Panc1 (cell line): ENCODE measurements at regions not wholly inside any gene's neighbourhood (a gene's known extent, or its start where the extent isn't known, plus 50 kb on each side); places are given as distances from the start of the nearest gene placed in this dataset.

Experiments
- TCF7L2 ChIP-seq: IDR thresholded peaks from 2 replicates; pipeline ENCODE4 v1.6.1; 2011; ENCODE audit warnings: mild to moderate bottlenecking, low read depth, low read length, inconsistent platforms
- TF ChIP-seq, protein P1 (sequence below): fragments of 450-650 bp; IDR thresholded peaks from 2 replicates; pipeline ENCODE4 v1.5.1; 2017; ENCODE audit warnings: mild to moderate bottlenecking
- TF ChIP-seq, protein P2 (sequence below), 2 experiments: IDR thresholded peaks; 2 replicates each; pipeline ENCODE4 v1.6.1; 2011 to 2012; ENCODE audit warnings: low read depth in 2 of 2, control low read depth in 1 of 2, low read length in 1 of 2, mild to moderate bottlenecking in 1 of 2, moderate library complexity in 1 of 2; ENCODE audit not compliant: insufficient read depth in 1 of 2

DNA sequence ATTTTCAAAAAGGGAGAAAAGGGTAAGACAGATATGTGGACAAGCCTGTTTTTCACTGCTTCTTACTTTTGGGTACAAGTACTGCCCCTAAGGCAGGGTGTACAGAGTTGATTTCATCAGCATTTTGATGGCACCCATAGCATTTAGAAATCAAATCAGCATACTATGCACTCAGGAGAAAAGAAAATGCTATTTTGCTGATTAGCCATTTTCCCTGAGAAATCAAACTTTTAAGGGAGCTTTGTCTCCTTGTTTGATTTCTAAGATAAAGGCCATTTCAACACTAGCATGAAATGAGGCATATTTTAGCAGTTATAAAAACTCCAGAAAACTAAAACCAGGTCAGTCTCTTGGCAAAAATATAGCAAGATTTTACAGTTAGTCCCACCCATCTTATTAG, 2269.4 kb upstream of the WWC1 start:
- TF ChIP-seq, protein P1, sequence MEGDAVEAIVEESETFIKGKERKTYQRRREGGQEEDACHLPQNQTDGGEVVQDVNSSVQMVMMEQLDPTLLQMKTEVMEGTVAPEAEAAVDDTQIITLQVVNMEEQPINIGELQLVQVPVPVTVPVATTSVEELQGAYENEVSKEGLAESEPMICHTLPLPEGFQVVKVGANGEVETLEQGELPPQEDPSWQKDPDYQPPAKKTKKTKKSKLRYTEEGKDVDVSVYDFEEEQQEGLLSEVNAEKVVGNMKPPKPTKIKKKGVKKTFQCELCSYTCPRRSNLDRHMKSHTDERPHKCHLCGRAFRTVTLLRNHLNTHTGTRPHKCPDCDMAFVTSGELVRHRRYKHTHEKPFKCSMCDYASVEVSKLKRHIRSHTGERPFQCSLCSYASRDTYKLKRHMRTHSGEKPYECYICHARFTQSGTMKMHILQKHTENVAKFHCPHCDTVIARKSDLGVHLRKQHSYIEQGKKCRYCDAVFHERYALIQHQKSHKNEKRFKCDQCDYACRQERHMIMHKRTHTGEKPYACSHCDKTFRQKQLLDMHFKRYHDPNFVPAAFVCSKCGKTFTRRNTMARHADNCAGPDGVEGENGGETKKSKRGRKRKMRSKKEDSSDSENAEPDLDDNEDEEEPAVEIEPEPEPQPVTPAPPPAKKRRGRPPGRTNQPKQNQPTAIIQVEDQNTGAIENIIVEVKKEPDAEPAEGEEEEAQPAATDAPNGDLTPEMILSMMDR, result no peak
- no peak for TF ChIP-seq TCF7L2
- TF ChIP-seq, protein P2, sequence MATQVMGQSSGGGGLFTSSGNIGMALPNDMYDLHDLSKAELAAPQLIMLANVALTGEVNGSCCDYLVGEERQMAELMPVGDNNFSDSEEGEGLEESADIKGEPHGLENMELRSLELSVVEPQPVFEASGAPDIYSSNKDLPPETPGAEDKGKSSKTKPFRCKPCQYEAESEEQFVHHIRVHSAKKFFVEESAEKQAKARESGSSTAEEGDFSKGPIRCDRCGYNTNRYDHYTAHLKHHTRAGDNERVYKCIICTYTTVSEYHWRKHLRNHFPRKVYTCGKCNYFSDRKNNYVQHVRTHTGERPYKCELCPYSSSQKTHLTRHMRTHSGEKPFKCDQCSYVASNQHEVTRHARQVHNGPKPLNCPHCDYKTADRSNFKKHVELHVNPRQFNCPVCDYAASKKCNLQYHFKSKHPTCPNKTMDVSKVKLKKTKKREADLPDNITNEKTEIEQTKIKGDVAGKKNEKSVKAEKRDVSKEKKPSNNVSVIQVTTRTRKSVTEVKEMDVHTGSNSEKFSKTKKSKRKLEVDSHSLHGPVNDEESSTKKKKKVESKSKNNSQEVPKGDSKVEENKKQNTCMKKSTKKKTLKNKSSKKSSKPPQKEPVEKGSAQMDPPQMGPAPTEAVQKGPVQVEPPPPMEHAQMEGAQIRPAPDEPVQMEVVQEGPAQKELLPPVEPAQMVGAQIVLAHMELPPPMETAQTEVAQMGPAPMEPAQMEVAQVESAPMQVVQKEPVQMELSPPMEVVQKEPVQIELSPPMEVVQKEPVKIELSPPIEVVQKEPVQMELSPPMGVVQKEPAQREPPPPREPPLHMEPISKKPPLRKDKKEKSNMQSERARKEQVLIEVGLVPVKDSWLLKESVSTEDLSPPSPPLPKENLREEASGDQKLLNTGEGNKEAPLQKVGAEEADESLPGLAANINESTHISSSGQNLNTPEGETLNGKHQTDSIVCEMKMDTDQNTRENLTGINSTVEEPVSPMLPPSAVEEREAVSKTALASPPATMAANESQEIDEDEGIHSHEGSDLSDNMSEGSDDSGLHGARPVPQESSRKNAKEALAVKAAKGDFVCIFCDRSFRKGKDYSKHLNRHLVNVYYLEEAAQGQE (IDR thresholded peaks at IDR 0.05; ENCODE audit: insufficient read depth in 1 of 2, low read depth in 2 of 2, low read length in 1 of 2), result no peak
